ENCODE measurements at regions not wholly inside any gene's neighbourhood (a gene's known extent, or its start where the extent isn't known, plus 50 kb on each side); places are given as distances from the start of the nearest gene placed in this dataset.

DNA sequence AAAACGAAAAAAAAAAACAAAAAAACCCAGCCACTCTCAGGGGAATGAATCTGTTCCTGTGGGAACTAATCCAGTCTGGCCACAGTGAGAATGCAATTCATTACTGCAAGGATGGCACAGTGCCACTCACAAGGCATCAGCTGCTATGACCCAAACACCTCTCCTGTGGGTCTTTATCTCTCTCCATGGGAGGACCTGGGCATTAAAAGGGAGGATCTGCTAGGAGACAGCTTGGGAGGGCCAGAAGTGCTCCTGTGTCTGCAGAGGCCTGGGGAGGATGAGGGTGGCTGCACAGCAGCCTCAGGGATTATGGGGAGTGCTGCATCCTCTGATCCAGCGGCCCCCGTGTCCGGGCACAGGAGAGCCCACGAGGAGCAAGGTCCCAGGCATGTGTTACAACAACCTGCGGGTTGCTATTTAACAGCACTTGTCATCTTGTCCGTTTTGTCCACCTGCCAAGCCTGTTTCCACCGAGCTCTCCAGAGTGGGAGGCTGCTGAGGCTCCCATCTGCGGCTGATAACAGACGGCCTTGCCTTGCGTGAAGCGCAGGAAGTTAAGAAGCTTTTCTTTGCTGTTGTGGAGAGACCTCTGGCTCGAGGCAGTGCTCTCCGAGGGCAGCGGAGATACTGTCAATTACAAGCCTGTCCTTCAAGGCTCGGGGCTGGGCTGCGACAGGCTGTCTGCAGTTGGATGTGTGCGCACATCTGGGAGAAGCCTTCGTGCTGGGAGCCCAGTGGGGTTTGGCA is 97.7 kb downstream of the NXPE2 start:
- TF ChIP-seq, protein P1, sequence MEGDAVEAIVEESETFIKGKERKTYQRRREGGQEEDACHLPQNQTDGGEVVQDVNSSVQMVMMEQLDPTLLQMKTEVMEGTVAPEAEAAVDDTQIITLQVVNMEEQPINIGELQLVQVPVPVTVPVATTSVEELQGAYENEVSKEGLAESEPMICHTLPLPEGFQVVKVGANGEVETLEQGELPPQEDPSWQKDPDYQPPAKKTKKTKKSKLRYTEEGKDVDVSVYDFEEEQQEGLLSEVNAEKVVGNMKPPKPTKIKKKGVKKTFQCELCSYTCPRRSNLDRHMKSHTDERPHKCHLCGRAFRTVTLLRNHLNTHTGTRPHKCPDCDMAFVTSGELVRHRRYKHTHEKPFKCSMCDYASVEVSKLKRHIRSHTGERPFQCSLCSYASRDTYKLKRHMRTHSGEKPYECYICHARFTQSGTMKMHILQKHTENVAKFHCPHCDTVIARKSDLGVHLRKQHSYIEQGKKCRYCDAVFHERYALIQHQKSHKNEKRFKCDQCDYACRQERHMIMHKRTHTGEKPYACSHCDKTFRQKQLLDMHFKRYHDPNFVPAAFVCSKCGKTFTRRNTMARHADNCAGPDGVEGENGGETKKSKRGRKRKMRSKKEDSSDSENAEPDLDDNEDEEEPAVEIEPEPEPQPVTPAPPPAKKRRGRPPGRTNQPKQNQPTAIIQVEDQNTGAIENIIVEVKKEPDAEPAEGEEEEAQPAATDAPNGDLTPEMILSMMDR (IDR thresholded peaks at IDR 0.05), result no peak
- DNase-seq (ENCODE audit: low spot score) (no peak), ATAC-seq (ENCODE audit: low FRiP score) (no peak)

DNA sequence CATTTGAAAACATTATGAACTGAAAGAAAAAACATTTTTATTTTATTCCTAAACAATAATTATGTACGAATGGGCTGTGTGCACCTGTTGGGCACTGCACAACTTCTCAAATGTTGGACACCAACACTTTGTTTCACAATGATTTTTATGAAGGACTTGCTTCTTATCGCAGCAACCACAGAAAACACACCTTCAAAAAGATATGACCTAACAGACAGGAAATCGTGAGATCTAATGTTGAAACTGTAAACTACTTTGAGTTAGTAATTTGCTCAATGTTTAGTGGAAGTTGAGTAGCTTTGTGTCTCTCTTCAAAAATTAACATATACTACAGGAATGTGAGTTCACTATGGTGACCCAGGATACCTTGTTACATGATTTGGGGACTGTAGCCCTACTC is 98.6 kb downstream of the NXPE2 start:
- no peak for ATAC-seq (ENCODE audit: low FRiP score)

DNA sequence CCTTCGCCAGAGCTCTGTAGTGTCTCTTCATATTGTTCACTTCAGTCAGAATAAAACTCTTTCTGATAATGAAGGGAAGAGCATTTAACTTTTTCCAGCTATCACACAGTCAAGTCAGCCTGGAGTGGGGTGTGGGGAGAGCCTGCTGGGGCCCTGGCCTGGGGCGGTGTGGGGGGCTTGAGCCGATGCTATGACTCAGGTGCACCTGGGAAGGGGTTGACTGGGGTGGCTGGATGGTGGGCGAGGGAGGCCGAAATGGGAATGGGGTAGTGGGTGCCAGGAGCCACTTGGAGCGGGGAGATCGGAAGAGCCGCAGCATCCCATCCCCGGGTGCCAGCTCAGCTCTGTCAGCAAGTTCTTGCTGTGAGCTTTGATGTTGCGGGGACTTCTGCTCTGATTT is 100.9 kb downstream of the NXPE2 start:
- no peak for DNase-seq (ENCODE audit: low spot score)
- TF ChIP-seq, protein P1 (IDR thresholded peaks at IDR 0.05), result no peak
- ATAC-seq (ENCODE audit: low FRiP score), result no peak

More for the DNA sequence above, 98.6 kb downstream of the NXPE2 start:
- DNase-seq (ENCODE audit: low spot score), result no peak
- TF ChIP-seq, protein P1 (IDR thresholded peaks at IDR 0.05), result no peak

DNA sequence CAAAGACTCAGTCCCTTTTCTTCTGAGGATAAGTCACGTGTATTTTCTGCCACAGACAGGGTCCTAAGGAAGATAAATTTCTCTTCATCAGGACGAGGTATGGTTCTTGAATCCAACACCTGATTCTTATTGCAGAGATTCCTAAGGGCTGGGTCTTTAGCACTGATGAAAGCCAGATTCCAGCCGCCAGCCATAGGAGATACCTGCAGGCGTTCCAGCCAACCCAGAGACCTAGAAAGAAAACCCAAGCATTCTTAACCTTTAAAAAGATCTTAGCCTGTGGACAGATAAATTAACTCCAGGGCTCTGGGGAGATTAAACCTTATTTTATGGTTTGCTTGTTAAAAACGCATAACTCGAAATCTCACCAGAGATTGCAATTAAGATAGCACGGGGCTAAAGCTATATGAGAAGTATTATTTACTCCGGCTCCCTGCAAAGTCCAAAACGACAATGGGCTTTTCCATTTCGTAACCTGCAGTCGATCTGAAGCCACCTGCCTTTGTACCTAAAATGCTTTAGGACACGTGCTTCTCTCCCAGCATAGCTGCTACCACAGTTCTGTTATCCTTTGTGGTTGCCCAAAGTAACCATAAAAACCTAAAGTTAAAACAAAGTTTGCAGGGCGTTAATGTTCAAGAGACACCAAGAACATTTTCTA is 104.5 kb downstream of the NXPE2 start:
- DNase-seq (ENCODE audit: low spot score) (no peak), ATAC-seq (ENCODE audit: low FRiP score) (no peak)
- TF ChIP-seq, protein P1 (IDR thresholded peaks at IDR 0.05), result no peak

DNA sequence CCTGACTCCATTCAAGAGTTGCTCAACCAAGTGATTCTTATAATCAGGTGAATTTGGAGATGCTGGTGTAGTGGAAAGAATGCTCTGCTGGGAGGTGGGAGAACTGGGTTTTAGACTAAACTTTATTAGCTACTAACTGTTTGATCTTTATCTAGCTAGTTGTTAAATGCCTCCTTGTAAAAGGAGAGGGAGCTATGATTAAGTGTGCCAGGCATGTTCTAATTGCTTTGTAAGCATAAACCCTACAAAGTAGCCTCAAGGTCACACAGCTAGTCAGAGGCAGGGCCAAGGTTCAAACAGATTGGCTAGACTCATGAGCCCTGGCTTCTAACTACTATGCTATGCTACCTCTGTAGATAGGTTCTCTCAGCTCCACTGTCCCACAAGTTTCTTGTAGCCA is 105.5 kb downstream of the NXPE2 start:
- DNase-seq (ENCODE audit: low spot score), result no peak
- TF ChIP-seq, protein P1 (IDR thresholded peaks at IDR 0.05), result no peak
- no peak for ATAC-seq (ENCODE audit: low FRiP score)

DNA sequence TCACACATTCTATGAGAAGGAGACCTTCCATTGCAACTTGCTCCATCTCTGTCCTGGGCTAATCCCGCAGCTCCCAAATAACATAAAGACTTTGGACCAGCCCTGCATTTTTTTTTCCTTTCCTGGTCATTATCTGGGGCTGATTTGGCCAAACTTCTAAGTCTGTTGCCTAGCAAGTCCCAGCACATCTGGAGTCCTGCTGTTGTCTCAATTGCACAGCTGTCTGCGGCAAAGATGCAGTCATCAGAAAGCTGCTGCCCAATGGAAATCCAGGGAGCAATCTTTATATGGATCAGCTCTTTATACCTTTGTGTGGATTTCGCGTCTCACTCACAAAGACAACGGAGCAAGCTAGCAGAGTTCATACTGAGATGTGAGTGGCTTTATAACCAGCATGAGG is 105.9 kb downstream of the NXPE2 start:
- TF ChIP-seq, protein P1 (IDR thresholded peaks at IDR 0.05), result no peak

DNA sequence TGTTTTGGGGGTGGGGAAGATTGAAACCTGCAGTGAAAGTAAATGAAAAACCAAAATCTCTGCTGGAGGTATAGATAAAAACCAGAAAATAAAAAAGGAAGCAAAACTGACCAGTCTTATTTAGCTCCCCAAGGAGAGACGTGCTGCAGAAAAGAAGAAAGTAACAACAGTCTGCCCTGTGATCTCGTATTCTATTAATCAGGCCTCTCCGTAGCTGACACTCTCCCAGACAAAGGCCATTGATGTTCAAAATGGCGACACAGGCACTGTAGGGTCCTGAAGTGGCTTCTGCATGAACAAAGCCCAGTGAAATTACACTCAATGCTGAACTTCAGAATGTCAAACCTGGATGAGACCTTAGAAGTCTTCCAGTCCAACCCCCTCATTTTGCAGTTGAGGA is 106.6 kb downstream of the NXPE2 start:
- ATAC-seq (ENCODE audit: low FRiP score) (no peak), DNase-seq (ENCODE audit: low spot score) (no peak)
- TF ChIP-seq, protein P1 (IDR thresholded peaks at IDR 0.05), result no peak

More for the DNA sequence above, 105.9 kb downstream of the NXPE2 start:
- DNase-seq (ENCODE audit: low spot score), result no peak
- ATAC-seq (ENCODE audit: low FRiP score), result no peak

All from omental fat pad (tissue), 3 donors.